Effector CD4-positive, alpha-beta T cell (primary cell): ENCODE measurements at regions not wholly inside any gene's neighbourhood (a gene's known extent, or its start where the extent isn't known, plus 50 kb on each side); places are given as distances from the start of the nearest gene placed in this dataset.
"Not testable (repeated sequence)": the region's sequence is repeated elsewhere in the genome, so short reads cannot be mapped to it uniquely, and the experiment has no call there.

Source experiments
- DNase-seq: peaks from one replicate; pipeline ENCODE4 v3.0.0-alpha.2; 2020

- no peak for DNase-seq
Observed at GRCh38 chr5:152456815-152457443, 51.9 kb upstream of the NMUR2 start.

GRCh38 chr5:152462021-152462721 is 57.1 kb upstream of the NMUR2 start:
- no peak for DNase-seq

GRCh38 chr5:152464048-152464447 is 59.0 kb upstream of the NMUR2 start:
- DNase-seq, result no peak

GRCh38 chr5:152465140-152465539 is 60.1 kb upstream of the NMUR2 start:
- no peak for DNase-seq

GRCh38 chr5:152466085-152466745 is 61.1 kb upstream of the NMUR2 start:
- no peak for DNase-seq

- no peak for DNase-seq
Observed at GRCh38 chr5:152470167-152470566, 65.1 kb upstream of the NMUR2 start.

- DNase-seq, result no peak
Observed at GRCh38 chr5:152472083-152472482, 67.0 kb upstream of the NMUR2 start.

DNA sequence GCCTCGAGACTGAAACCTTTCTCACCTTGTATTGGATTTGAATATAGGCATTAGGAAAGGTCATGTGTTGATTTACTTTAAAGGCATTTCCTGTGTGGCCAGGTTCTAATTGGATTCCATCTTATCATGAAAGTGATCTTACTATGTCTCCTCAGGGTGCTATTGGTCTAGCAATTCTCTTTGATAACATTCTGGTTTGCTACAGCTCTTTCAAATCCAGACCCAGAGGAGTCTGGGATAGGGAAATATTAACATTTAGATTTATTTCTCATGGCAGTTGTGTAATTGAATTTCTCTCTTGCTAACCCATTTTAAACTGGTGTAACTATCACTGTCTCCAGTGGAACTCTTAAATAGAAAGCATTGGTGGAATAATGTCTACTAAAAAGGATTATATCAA is 69.9 kb upstream of the NMUR2 start:
- DNase-seq, result no peak

DNA sequence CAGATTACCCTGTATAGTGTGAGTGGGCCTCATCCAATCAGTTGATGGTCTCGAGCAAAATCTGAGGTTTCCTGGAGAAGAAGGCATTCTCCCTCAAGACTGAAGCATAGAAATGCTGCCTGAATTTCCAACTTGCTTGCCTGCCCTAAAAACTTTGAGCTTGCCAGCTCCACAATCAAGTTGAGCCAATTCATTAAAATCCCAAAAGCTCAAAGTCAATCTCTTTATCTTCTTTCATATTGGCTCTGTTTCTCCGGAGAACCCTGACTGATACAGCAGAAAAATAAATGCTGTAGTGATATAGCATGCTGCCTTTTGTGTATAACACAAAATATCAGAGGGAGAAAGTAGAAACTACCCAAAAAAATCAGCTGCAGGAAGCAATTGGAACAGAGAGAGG is 72.5 kb upstream of the NMUR2 start:
- DNase-seq, result no peak

GRCh38 chr5:152479866-152480265 is 74.8 kb upstream of the NMUR2 start:
- DNase-seq, result not testable (repeated sequence)

DNA sequence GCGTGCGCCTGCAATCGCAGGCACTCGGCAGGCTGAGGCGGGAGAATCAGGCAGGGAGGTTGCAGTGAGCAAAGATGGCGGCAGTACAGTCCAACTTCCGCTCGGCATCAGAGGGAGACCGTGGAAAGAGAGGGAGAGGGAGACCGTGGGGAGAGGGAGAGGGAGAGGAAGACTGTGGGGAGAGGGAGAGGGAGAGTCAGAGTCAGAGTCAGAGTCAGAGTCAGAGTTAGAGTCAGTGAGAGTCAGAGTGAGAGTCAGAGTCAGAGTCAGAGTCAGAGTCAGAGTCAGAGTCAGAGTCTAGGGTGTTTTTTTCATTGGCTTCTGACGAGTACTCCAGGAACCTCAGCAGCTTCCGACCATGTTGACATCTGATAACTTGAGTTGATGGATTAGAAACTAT is 75.6 kb upstream of the NMUR2 start:
- DNase-seq, result not testable (repeated sequence)

GRCh38 chr5:152487130-152487529 is 82.1 kb upstream of the NMUR2 start:
- no peak for DNase-seq

DNA sequence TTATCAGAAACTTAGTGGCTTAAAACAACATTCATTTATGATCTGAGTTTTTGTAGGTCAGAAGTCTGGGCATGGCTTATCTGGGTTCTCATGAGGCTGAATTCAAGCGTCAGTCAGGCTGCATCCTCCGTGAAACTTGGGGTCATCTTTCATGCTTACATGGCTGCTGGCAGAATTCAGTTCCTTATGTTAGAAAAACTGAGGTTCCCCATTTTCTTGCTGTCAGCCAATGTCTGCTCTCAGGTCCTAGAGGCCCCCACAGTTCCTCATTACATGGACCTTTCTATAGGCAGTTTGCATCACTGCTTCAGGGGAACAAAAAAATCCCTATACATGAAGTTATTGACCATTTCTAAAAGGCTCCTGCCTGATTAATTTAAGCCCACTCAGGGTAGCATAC is 83.8 kb upstream of the NMUR2 start:
- DNase-seq, result no peak

- no peak for DNase-seq
Observed at GRCh38 chr5:152499814-152500535, 94.9 kb upstream of the NMUR2 start.

- DNase-seq, result no peak
Observed at GRCh38 chr5:152501294-152501693, 96.2 kb upstream of the NMUR2 start.

GRCh38 chr5:152503206-152503605 is 98.1 kb upstream of the NMUR2 start:
- DNase-seq, result no peak

DNA sequence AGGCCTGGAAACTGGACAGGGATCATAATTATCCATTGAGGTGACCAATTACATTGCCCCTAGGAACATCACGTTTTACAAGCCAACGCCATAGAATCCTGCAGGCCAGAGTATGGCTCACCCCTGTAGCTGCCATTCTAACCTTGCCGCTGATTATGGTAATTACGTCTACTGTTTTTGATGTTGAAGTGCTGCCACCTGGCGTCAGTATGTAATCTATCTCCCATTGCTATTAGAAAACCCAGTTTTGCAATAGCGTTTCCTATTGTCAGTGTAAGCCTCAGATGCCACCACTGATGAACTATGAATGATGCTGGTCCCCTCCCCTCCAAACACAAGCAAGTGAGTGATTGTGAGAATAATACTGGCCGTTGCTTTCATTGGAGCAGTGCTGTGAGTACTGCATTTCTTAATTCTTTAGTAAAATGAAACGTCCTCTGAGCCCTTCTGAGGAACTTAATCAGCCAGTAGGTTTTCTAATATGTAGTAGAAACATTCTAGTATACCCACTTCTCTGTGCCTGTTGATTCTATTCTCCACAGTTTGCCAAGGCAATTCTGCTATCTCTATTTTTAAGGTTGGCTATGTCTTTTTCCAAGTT is 100.5 kb upstream of the NMUR2 start:
- peak; percentile 7 for DNase-seq

- DNase-seq, result no peak
Observed at GRCh38 chr5:152511120-152511519, 106.0 kb upstream of the NMUR2 start.

- DNase-seq, result no peak
Observed at GRCh38 chr5:152511531-152512132, 106.6 kb upstream of the NMUR2 start.

GRCh38 chr5:152514827-152515397 is 109.8 kb upstream of the NMUR2 start:
- no peak for DNase-seq

GRCh38 chr5:152523964-152524363 is 118.9 kb upstream of the NMUR2 start:
- no peak for DNase-seq

GRCh38 chr5:152527358-152528052 is 122.4 kb upstream of the NMUR2 start:
- no peak for DNase-seq
